ENCODE measurements at regions not wholly inside any gene's neighbourhood (a gene's known extent, or its start where the extent isn't known, plus 50 kb on each side); places are given as distances from the start of the nearest gene placed in this dataset.

- TF ChIP-seq, protein P1, sequence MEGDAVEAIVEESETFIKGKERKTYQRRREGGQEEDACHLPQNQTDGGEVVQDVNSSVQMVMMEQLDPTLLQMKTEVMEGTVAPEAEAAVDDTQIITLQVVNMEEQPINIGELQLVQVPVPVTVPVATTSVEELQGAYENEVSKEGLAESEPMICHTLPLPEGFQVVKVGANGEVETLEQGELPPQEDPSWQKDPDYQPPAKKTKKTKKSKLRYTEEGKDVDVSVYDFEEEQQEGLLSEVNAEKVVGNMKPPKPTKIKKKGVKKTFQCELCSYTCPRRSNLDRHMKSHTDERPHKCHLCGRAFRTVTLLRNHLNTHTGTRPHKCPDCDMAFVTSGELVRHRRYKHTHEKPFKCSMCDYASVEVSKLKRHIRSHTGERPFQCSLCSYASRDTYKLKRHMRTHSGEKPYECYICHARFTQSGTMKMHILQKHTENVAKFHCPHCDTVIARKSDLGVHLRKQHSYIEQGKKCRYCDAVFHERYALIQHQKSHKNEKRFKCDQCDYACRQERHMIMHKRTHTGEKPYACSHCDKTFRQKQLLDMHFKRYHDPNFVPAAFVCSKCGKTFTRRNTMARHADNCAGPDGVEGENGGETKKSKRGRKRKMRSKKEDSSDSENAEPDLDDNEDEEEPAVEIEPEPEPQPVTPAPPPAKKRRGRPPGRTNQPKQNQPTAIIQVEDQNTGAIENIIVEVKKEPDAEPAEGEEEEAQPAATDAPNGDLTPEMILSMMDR (IDR thresholded peaks at IDR 0.05; ENCODE audit: low read depth, low read length, poor library complexity, severe bottlenecking) = no peak
- no peak for TF ChIP-seq EZH2phosphoT487 (IDR thresholded peaks at IDR 0.05; ENCODE audit: borderline replicate concordance, low read length)
Measured at GRCh38 chr2:52072949-52073348, 1041.0 kb upstream of the NRXN1 start.

Data from DOHH2 (cell line).